HepG2 (cell line): ENCODE measurements at regions not wholly inside any gene's neighbourhood (a gene's known extent, or its start where the extent isn't known, plus 50 kb on each side); places are given as distances from the start of the nearest gene placed in this dataset.

Experiments
- ATAC-seq: fragments of 200-7000 bp; cut with Tn5 transposase; 3 replicates; pipeline ENCODE4 v1.9.1; 2020; ENCODE audit warnings: mild to moderate bottlenecking, moderate library complexity
- BruUV-seq: library from RNA; stranded (reverse); fragments of 400-500 nt; replicated peaks from 2 replicates; lab custom pipeline; 2021; lab: Mats Ljungman, UMichigan
- CTCF ChIA-PET: fragments of 300-600 bp; formaldehyde crosslinking; extraction: SDS; loops from one replicate; lab custom pipeline; 2021; ENCODE audit warnings: low total read pairs, inconsistent platforms, low intra/inter-chr PET ratio; lab: Yijun Ruan, JAX
- POLR2A ChIA-PET: fragments of 350-600 bp; sonication (Branson Sonifier 250); formaldehyde crosslinking; loops from one replicate; lab custom pipeline; 2020; ENCODE audit warnings: antibody characterized with exemption, inconsistent platforms; lab: Yijun Ruan, JAX
- DNase-seq: peaks from one replicate; pipeline ENCODE4 v3.0.0-alpha.2; 2015; ENCODE audit warnings: low spot score
- FAIRE-seq: peaks from 3 replicates; lab custom pipeline; 2011; peaks lifted over from hg19 to GRCh38; lab: Jason Lieb, UNC
- H2AFZ ChIP-seq: one replicate; pipeline ENCODE4 v1.6.1; 2011; ENCODE audit warnings: low read length, inconsistent platforms
- H3K27ac ChIP-seq: fragments of 300-600 bp; 3 replicates; pipeline ENCODE4 v1.8.0; 2011; ENCODE audit warnings: mixed run types, mild to moderate bottlenecking, mixed read lengths, low read length, inconsistent platforms; ENCODE audit not compliant: insufficient read depth; ENCODE audit errors: extremely low read length
- H3K27me3 ChIP-seq, 2 experiments: fragments of 200-600 bp in 1 of 2; 2 replicates in 1 of 2; 3 replicates in 1 of 2; pipeline versions ENCODE4 v1.6.0 to v1.8.0; 2011; ENCODE audit warnings: low read length in 2 of 2, mild to moderate bottlenecking in 2 of 2, moderate library complexity in 2 of 2, inconsistent platforms in 1 of 2; ENCODE audit not compliant: insufficient read depth in 2 of 2, control insufficient read depth in 1 of 2
- H3K36me3 ChIP-seq, 2 experiments: fragments of 200-600 bp in 1 of 2; replicated peaks in 1 of 2; 2 replicates in 1 of 2; 3 replicates in 1 of 2; pipeline versions ENCODE4 v1.5.1 to v1.8.0; 2011; ENCODE audit warnings: low read length in 2 of 2, inconsistent platforms in 1 of 2; ENCODE audit not compliant: insufficient read depth in 2 of 2, control insufficient read depth in 1 of 2
- H3K4me1 ChIP-seq: 2 replicates; pipeline ENCODE4 v1.5.1; 2012; ENCODE audit warnings: low read length, inconsistent platforms; ENCODE audit not compliant: insufficient read depth
- H3K4me2 ChIP-seq: 2 replicates; pipeline ENCODE4 v1.6.0; 2011; ENCODE audit warnings: low read depth, low read length, inconsistent platforms
- H3K4me3 ChIP-seq, 3 experiments: fragments of 200-600 bp in 1 of 3; sonication (generic), shearing (Covaris generic) in 1 of 3; replicated peaks in 1 of 3; 2 replicates each; pipeline ENCODE4 v1.5.1; 2011 to 2016; ENCODE audit warnings: low read length in 3 of 3, inconsistent platforms in 2 of 3, low read depth in 2 of 3, mild to moderate bottlenecking in 2 of 3, control low read depth in 1 of 3, mixed read lengths in 1 of 3; ENCODE audit not compliant: insufficient read depth in 1 of 3
- H3K79me2 ChIP-seq: one replicate; pipeline ENCODE4 v1.6.1; 2011; ENCODE audit warnings: low read length, inconsistent platforms; ENCODE audit not compliant: insufficient read depth
- H3K9ac ChIP-seq: 2 replicates; pipeline ENCODE4 v1.6.0; 2011; ENCODE audit warnings: mild to moderate bottlenecking, low read depth, low read length, inconsistent platforms; ENCODE audit not compliant: insufficient read depth
- H3K9me3 ChIP-seq: 2 replicates; pipeline ENCODE4 v1.5.1; 2012; ENCODE audit warnings: mild to moderate bottlenecking, low read length
- H4K20me1 ChIP-seq: 2 replicates; pipeline ENCODE4 v1.6.0; 2011; ENCODE audit warnings: inconsistent platforms, mild to moderate bottlenecking, low read length, moderate library complexity; ENCODE audit not compliant: insufficient read depth
- BRCA1 ChIP-seq: sonication (generic); formaldehyde crosslinking; IDR thresholded peaks from 2 replicates; pipeline ENCODE4 v1.4.0; 2020; ENCODE audit warnings: missing genetic modification reagents
- FLYWCH1 ChIP-seq: sonication (generic); formaldehyde crosslinking; IDR thresholded peaks from 2 replicates; pipeline ENCODE4 v1.8.1; 2023; ENCODE audit warnings: mild to moderate bottlenecking, missing genetic modification reagents
- HDAC2 ChIP-seq: sonication (generic); formaldehyde crosslinking; IDR thresholded peaks from 2 replicates; pipeline ENCODE4 v1.4.0; 2020; ENCODE audit warnings: missing genetic modification reagents
- IRF9 ChIP-seq: sonication (generic); formaldehyde crosslinking; IDR thresholded peaks from 2 replicates; pipeline ENCODE4 v1.8.0; 2022; ENCODE audit warnings: missing genetic modification reagents, mild to moderate bottlenecking, borderline replicate concordance
- KLF15 ChIP-seq: sonication (generic); formaldehyde crosslinking; IDR thresholded peaks from 2 replicates; pipeline ENCODE4 v1.8.1; 2023; ENCODE audit warnings: borderline replicate concordance, mild to moderate bottlenecking, inconsistent platforms, missing genetic modification reagents, mixed read lengths
- PLSCR1 ChIP-seq: sonication (generic); formaldehyde crosslinking; IDR thresholded peaks from 2 replicates; pipeline ENCODE4 v1.5.0; 2020; ENCODE audit warnings: missing genetic modification reagents, mild to moderate bottlenecking, borderline replicate concordance
- ZNF143 ChIP-seq: sonication (generic); formaldehyde crosslinking; IDR thresholded peaks from 2 replicates; pipeline ENCODE4 v1.4.0; 2020; ENCODE audit warnings: missing genetic modification reagents
- ZNF20 ChIP-seq: sonication (generic); formaldehyde crosslinking; IDR thresholded peaks from 2 replicates; pipeline ENCODE4 v1.4.0; 2020; ENCODE audit warnings: mild to moderate bottlenecking, moderate library complexity, missing genetic modification reagents
- ZNF615 ChIP-seq: sonication (generic); formaldehyde crosslinking; IDR thresholded peaks from 2 replicates; pipeline ENCODE4 v1.5.0; 2020; ENCODE audit warnings: mild to moderate bottlenecking, missing genetic modification reagents, borderline replicate concordance
- WGBS: methylation state at CpG from one replicate; pipeline ENCODE4 v1.1.6; 2017; ENCODE audit warnings: low lambda C conversion rate; 5-methylcytosine and 5-hydroxymethylcytosine counted together
- in situ Hi-C: cut with HindIII; loops from 2 replicates; pipeline ENCODE4 v1.10.0; 2017; ENCODE audit warnings: low pct_unique_long_range_greater_than_20kb; ENCODE audit not compliant: extremely low pct_ligation_motif_present
- intact Hi-C: fragments of 100-400 bp; cut with micrococcal nuclease; formaldehyde crosslinking; loops from one replicate; pipeline ENCODE4 v1.10.0; 2022; ENCODE audit not compliant: unreplicated experiment

- no peak for TF ChIP-seq PLSCR1 (CRISPR knock-in tag)
- TF ChIP-seq FLYWCH1 (CRISPR knock-in tag): no peak
- no peak for TF ChIP-seq KLF15 (CRISPR knock-in tag)
These were observed 469.1 kb downstream of the TSHZ3 start (continued) for GRCh38 chr19:30880151-30880550.

- DNase-seq (no peak), FAIRE-seq (no peak), ATAC-seq (no peak)
- H3K4me2 ChIP-seq: no peak overlapping the region
- BruUV-seq: no TSS peak
- no peaks in the 10 kb centered on the region for H3K4me1 ChIP-seq
- no peaks in the 10 kb centered on the region for H4K20me1 ChIP-seq
- no peak overlapping the region for H3K9ac ChIP-seq
- peaks cover 99% of the 10 kb centered on the region for H3K9me3 ChIP-seq
- H3K4me3 ChIP-seq: no peak overlapping the region
- intact Hi-C loops (loop anchor here (5.0 kb wide), 1 partner anchor 417 kb away; no protein-coding TSS in a partner anchor), in situ Hi-C loops (no loop called here)
- H3K79me2 ChIP-seq: no peaks in the 10 kb centered on the region
- WGBS: 56% methylated on average over 2 of the region's 3 CpGs
- no peaks in the 10 kb centered on the region for H3K36me3 ChIP-seq
- ChIA-PET POLR2A (no interaction called here), CTCF (no interaction called here)
- no peak for TF ChIP-seq ZNF20 (CRISPR knock-in tag)
- no peak for TF ChIP-seq IRF9 (CRISPR knock-in tag)
- TF ChIP-seq ZNF143 (CRISPR knock-in tag): no peak
- TF ChIP-seq ZNF615: no peak
- TF ChIP-seq HDAC2 (CRISPR knock-in tag): no peak
- TF ChIP-seq BRCA1 (CRISPR knock-in tag): no peak
- no peak overlapping the region for H2AFZ ChIP-seq
- no peak overlapping the region for H3K27ac ChIP-seq
- H3K27me3 ChIP-seq: no peaks in the 10 kb centered on the region
These were observed 469.5 kb downstream of the TSHZ3 start for GRCh38 chr19:30879736-30880135.
